ENCODE measurements at regions not wholly inside any gene's neighbourhood (a gene's known extent, or its start where the extent isn't known, plus 50 kb on each side); places are given as distances from the start of the nearest gene placed in this dataset.
"Not testable (repeated sequence)": the region's sequence is repeated elsewhere in the genome, so short reads cannot be mapped to it uniquely, and the experiment has no call there.

GRCh38 chr1:60732977-60733401 lies 349.4 kb upstream of the NFIA start:
- no peak for DNase-seq (ENCODE audit: low read depth)

- DNase-seq (ENCODE audit: low read depth), result no peak
Observed at GRCh38 chr1:60731321-60731720, 351.0 kb upstream of the NFIA start.

GRCh38 chr1:60727552-60727951 lies 354.8 kb upstream of the NFIA start:
- peak; percentile 95 for DNase-seq (ENCODE audit: low read depth)

GRCh38 chr1:60716472-60716871 lies 365.9 kb upstream of the NFIA start:
- no peak for DNase-seq (ENCODE audit: low read depth)

- DNase-seq (ENCODE audit: low read depth), result no peak
Observed at GRCh38 chr1:60715970-60716369, 366.4 kb upstream of the NFIA start.

- no peak for DNase-seq (ENCODE audit: low read depth)
Observed at GRCh38 chr1:60709426-60709825, 372.9 kb upstream of the NFIA start.

- no peak for DNase-seq (ENCODE audit: low read depth)
Observed at GRCh38 chr1:60705026-60705425, 377.3 kb upstream of the NFIA start.

- peak; percentile 53 for DNase-seq (ENCODE audit: low read depth)
Observed at GRCh38 chr1:60703155-60703554, 379.2 kb upstream of the NFIA start.

GRCh38 chr1:60699325-60699724 lies 383.0 kb upstream of the NFIA start:
- no peak for DNase-seq (ENCODE audit: low read depth)

GRCh38 chr1:60697204-60697994 lies 385.0 kb upstream of the NFIA start:
- DNase-seq (ENCODE audit: low read depth), result no peak

- no peak for DNase-seq (ENCODE audit: low read depth)
Observed at GRCh38 chr1:60696512-60696911, 385.8 kb upstream of the NFIA start.

- no peak for DNase-seq (ENCODE audit: low read depth)
Observed at GRCh38 chr1:60695716-60696171, 386.6 kb upstream of the NFIA start.

- DNase-seq (ENCODE audit: low read depth), result no peak
Observed at GRCh38 chr1:60694980-60695379, 387.4 kb upstream of the NFIA start.

- DNase-seq (ENCODE audit: low read depth), result peak; percentile 73
Observed at GRCh38 chr1:60692031-60692430, 390.3 kb upstream of the NFIA start.

GRCh38 chr1:60688221-60688620 lies 394.1 kb upstream of the NFIA start:
- DNase-seq (ENCODE audit: low read depth), result not testable (repeated sequence)

- peak; percentile 57 for DNase-seq (ENCODE audit: low read depth)
Observed at GRCh38 chr1:60681095-60681860, 401.1 kb upstream of the NFIA start.

- peak; percentile 77 for DNase-seq (ENCODE audit: low read depth)
Observed at GRCh38 chr1:60679524-60680375, 402.6 kb upstream of the NFIA start.

GRCh38 chr1:60678802-60679201 lies 403.6 kb upstream of the NFIA start:
- no peak for DNase-seq (ENCODE audit: low read depth)

GRCh38 chr1:60678391-60678790 lies 404.0 kb upstream of the NFIA start:
- peak; percentile 78 for DNase-seq (ENCODE audit: low read depth)

GRCh38 chr1:60672449-60672848 lies 409.9 kb upstream of the NFIA start:
- peak; percentile 52 for DNase-seq (ENCODE audit: low read depth)

- peak; percentile 91 for DNase-seq (ENCODE audit: low read depth)
Observed at GRCh38 chr1:60670302-60670701, 412.1 kb upstream of the NFIA start.

GRCh38 chr1:60668585-60668984 lies 413.8 kb upstream of the NFIA start:
- no peak for DNase-seq (ENCODE audit: low read depth)
